Hepatic stellate cell (primary cell): ENCODE measurements at regions not wholly inside any gene's neighbourhood (a gene's known extent, or its start where the extent isn't known, plus 50 kb on each side); places are given as distances from the start of the nearest gene placed in this dataset.
A peak's percentile ranks its signal among the peaks of the same experiment; 100 is the strongest.
"Not testable (repeated sequence)": the region's sequence is repeated elsewhere in the genome, so short reads cannot be mapped to it uniquely, and the experiment has no call there.

Experiments
- DNase-seq: peaks from one replicate; pipeline ENCODE4 v3.0.0; 2011; ENCODE audit warnings: low spot score

DNA sequence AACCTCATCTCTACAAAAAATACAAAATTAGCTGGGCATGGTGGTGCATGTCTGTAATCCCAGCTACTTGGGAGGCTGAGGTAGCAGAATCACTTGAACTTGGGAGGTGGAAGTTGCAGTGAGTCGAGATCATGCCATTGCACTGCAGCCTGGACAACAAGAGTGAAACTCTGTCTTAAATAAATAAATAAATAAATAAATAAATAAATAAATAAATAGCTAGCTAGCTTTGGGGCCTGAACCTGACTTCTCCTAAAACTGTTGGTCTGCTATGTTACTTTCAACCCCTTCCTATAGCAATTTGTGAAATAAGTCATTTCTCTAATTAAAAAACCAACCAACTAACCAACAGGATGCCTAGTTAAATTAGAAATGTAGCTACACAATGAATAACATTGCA is 101.0 kb upstream of the KCNG1 start:
- DNase-seq, result not testable (repeated sequence)

DNA sequence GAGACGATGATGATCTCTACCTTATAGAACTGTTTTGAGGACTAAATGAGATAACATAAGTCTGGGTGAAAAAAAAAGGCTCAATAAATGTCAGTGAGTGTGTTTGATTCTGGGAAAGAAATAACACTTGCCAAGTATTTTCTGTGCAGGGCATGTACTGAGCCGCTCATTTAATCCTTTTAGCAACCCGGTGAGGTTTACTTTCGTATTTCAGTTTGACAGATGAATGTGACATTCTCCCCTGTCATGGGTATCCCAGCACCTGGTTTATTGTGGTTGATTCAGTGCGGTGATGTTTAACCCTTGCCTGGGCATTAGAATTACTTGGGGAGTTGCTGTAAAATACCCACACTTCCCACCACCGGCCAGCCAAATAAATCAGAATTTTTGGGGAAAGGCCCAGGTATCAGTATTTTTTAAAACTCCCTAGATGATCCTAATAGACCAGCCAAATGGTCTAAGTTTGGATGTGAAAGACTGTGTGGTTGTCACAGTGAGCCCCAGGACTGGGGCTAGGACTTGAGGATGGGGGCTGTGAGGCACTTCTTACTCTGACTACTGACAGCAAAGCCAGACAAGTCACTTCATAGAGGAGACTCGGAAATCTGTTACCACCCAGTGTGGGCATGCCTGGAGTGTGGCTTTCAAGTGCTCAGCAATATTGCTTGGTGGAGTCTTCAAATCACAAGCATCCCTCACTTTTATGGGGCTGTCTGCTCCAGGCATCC is 100.2 kb upstream of the KCNG1 start:
- no peak for DNase-seq

DNA sequence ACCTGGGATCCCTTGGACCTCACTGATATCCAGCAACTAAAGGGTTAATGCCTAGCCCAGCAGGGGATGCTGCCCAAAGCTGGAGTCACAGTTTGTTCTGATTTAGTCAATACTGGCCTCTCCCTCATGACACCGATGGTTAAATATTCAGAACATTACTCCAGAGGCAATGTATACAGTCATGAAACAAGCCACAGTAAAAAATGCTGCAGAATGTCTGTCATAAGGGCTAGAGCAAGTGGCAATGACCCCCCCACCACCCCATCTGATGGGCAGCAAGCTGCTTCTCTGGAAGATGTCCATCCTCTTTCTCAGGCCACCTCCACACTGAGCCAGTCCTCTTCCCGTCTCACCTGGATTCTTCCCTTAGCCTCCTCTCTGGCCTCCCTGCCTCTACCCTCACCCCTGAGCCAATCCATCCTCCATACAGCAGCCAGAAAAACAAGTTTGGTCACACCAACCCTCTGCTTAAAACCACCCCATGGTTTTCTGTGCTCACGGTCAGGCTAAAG is 99.0 kb upstream of the KCNG1 start:
- peak; percentile 14 for DNase-seq

- no peak for DNase-seq
Measured at GRCh38 chr20:51121272-51121671, 98.4 kb upstream of the KCNG1 start.

DNA sequence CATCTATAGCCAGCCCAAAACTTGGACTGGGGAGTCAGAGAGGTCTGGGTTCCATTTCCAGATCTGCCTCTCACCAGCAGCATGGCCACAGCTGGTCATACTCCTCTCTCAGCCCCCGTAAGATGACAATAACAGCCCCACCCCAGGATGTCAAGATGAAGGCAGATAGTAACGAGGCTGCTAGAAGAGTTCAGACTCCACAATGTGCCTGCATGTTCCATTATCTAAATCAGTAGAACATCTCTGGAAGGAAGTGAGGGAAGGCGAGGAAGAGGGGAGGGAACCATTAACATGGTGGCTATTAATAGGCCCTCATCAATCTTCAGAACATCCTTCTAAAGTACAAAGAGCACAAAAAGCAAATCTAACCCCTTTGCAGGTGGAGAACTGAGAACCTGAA is 98.0 kb upstream of the KCNG1 start:
- no peak for DNase-seq

- DNase-seq, result no peak
Measured at GRCh38 chr20:51120438-51120837, 97.5 kb upstream of the KCNG1 start.

DNA sequence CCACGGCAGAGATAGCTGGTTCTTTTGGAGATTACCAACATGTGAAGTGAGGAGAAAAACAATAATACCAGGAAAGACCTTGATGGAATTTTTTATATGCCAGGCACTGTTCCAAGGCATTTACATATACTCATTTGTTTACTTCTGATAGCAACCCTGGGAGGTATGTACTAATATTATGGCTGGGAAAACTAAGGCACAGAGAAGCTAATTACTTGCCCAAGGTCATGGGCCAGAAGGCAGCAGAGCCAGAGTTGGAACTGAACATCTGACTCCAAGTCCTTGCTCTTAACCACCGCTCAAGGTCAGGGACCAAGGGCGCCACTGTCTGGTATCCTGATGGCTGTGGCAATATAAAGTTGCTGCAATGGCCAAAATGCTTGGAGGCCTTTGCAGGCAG is 97.0 kb upstream of the KCNG1 start:
- DNase-seq, result no peak

DNA sequence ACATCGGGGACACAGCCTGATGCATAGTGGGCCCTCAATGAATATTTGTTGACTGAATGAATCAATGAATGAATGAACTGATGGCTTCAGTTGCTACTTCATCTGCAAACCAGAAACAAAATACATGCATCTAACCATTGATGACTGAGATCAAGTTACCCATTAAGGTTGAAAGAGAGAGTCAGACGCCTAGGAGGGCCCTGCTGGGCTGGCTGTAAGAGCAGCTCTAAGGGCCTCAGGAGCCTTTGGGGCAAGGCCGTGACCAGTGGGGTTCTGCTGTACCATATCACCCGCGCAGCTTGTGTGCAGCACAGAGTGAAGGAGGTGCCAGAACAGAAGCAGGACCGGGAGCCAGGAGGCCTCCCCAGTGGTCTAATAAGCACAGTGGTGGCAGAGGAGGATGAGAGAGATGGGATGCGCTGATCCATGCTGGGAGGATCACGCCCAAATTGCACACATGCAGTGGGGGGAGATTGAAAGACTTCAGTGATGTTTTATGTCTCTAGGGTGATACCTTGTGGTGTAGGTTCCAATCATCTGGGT is 96.1 kb upstream of the KCNG1 start:
- DNase-seq, result no peak

GRCh38 chr20:51118216-51118615 is 95.3 kb upstream of the KCNG1 start:
- no peak for DNase-seq

DNA sequence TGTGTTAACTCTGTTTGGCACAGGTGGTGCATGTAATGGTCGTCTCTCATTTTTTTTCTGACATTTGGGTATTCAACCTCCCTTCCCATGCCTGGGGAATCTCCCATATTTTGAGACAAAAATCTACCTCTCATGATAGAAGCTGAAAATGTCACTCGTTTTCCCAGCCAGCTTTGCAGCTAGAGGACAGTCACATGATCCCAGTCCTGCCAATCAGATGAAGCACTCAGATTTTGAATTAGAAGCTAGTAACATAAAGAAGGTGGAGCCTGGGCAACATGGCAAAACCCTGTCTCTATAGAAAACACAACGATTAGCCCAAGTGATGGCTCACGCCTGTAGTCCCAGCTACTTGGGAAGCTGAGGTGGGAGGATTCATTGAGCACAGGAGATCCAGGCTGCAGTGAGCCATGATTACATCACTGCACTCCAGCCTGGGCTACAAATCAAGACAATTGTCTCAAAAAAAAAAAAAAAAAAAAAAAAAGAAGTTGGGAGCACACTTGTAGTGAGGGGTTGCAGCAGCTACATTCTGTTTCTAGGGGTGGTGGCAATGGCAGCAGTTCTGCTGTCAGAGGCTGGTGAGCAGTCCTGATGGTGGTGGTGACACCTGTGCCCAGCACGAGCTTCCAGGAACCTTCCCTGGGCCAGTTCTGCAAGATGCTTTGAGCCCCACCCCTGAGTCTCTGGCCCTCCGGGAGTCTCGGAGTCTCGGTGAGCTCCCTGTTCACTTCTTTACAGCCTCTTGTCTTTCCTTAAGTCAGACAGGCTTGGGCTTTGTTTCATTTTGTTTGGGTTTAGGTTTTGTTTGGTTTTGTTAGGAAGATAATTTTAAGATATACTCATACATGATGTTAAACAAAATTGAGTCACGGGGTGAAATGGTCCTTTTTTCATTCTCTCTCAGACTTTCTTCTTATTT is 94.1 kb upstream of the KCNG1 start:
- no peak for DNase-seq

- DNase-seq, result no peak
Measured at GRCh38 chr20:51111290-51111689, 88.4 kb upstream of the KCNG1 start.

DNA sequence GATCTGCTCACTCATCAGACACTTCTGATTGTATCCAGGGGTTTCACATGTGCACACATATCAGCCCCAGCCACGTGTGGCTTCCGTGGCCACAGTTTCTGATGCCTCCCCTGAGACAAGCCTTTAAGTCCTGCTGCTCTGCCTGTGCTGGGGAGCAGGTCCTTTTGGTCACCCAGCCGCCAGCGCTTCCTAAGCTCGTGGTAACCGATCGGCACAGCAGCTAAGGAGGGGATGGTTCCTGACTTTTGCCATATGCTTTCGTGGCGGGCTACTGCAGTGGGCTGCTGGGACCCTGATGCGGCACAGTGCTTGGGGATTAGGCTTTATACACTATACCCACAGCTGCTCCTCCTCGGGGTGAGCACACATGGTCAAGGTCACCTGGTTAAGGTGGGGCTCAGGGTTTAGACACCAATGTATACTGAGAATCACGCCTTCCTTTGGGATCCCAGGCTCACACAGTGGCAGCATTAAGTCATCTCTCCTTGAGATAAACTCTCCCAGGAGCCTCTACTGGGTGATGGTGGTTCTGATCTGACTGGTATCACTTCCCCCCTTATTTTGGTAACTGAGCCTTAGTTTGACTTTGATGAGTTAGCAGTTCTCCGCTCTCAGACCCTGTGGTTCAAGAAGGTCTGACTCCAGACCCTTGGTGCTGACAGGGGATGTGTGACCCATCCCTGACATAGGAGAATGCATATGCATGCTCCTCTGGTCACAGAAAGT is 85.9 kb upstream of the KCNG1 start:
- DNase-seq, result no peak

GRCh38 chr20:51106011-51106410 is 83.1 kb upstream of the KCNG1 start:
- DNase-seq, result no peak

DNA sequence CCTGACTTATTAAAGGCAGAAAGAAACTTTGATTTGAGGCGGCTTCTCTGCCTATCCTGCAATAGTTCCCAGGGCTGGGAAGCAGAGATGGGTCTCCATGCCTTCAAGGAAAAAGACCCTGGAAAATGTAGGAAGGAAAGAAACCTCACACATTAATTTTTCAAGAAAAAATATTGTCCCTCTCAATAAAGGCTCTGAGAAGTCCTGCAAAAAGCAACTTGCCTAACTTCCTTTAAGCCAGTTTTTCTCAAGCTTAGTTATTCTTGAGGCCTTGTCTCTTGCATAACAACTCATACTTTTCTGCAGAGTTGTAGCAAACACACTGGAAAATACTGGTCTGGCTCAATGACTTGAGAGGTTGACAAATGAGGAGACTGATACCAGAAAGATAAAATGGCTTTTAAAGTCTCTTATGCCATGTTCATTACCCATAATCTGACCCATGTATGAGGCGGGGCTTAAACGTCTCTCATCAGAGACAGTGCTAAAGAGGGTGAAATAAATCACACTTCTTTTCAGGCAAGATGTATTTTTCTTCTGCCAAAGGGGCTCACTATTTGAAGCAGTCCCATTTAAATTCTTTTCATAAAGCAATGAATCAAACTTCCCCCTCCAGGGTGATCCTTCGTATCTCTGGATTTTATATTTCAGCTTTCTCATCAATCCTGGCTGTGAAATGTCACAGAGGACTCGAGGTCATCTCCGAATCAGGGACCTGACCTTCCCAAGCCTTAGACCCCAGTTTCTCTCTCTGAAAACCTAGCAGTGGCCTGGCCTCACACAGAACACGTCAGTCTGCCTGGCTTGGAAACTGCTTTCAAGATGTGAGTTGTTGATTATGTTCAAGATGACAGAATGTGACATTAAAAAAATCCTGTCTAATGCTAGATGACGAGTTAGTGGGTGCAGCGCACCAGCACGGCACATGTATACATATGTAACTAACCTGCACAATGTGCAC is 82.3 kb upstream of the KCNG1 start:
- DNase-seq, result no peak

DNA sequence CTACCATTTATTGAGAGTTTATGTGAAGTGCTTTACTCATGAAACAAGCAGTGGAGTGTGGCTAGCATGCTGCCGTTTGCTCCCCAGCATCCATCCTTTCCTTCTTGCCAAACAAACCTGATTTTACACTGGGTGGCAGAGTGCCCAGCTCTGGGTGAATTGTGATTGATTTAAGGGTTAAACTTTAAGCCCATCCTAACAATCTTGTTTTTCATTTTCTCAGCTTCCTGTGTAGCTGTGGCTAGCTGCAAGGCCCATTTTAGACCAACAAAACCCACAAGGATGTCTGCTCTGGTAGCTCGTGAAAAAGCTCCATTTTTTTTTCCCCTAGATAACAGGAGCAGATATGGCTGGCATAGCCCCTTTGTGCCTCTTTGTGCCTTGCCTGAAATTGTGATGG is 77.7 kb upstream of the KCNG1 start:
- no peak for DNase-seq

DNA sequence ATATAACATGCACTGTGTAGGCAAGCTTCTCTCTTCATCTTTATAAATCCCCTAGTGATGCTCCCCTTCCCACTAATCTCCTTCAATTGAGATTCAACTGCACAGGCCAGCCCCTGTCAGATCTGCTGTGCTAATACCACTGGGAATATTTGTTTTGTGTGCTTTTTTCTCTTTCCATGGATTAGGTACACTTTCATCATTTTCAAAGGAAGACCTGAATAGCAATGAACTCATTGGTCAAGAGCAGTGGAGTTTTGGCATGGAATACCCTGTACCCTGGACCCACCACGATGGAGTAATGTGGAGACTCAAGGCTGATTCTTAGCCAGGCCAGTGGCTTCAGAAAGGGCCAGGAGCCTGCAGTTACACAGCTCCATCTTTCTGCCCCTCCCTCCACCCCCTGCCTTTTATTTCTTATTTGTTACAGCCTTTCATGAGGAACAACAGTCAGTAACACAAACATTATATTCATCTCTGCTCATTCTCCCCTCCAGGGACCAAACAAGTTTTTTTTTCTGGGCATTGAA is 75.4 kb upstream of the KCNG1 start:
- DNase-seq, result no peak

DNA sequence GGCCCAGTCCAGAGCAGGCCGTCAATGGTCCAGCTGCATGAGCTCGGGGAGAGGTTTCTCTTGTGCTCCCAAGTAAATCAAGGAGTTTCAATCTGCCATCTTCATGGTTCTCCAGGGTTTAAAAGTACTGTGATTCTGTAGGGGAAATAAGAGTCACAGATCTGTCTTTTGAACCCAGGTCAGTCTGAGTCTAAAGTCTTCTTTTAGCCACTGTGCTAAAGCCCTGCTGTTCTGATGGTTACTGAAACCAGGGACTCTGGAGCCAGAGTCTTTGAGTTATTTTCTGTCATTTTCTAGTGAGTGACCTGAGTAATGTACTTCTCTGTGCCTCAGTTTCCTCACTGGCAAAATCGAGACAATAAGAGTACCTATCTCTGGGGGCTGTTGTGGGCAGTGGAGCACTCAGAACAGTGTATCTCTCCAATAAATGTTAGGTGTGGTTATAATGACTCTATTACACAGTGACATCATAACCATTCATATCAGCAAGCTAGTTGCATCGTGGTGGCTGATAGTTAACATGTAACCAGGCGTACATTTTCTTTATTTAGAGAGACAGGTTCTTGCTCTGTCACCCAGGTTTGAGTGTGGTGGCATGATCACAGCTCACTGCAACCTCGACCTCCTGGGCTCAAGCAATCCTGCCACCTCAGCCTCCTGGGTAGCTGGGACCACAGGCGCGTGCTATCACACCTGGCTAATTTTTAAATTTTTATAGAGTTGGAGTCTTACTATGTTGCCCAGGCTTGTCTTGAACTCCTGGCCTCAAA is 74.6 kb upstream of the KCNG1 start:
- DNase-seq, result no peak

- DNase-seq, result no peak
Measured at GRCh38 chr20:51096582-51097267, 73.8 kb upstream of the KCNG1 start.
